ENCODE measurements at regions not wholly inside any gene's neighbourhood (a gene's known extent, or its start where the extent isn't known, plus 50 kb on each side); places are given as distances from the start of the nearest gene placed in this dataset.

- TF ChIP-seq CTCF (conservative IDR thresholded peaks at IDR 0.05; ENCODE audit: low read depth, low read length) (no peak), USF2 (IDR thresholded peaks at IDR 0.05; ENCODE audit: low read depth, low read length) (no peak), RAD21 (IDR thresholded peaks at IDR 0.05; ENCODE audit: low read length) (no peak), ELK1 (IDR thresholded peaks at IDR 0.05; ENCODE audit: borderline replicate concordance, low read depth, low read length) (no peak), MAFK (IDR thresholded peaks at IDR 0.05; ENCODE audit: low read depth, low read length) (no peak), CEBPB (IDR thresholded peaks at IDR 0.05; ENCODE audit: low read depth, low read length) (no peak), NFE2L2 (IDR thresholded peaks at IDR 0.05; ENCODE audit: low read depth, low read length) (no peak), SMC3 (IDR thresholded peaks at IDR 0.05; ENCODE audit: low read depth, low read length) (no peak), POLR2A (IDR thresholded peaks at IDR 0.05; ENCODE audit: low read depth, low read length) (no peak), RFX5 (IDR thresholded peaks at IDR 0.05; ENCODE audit: low read depth, low read length) (no peak), MXI1 (IDR thresholded peaks at IDR 0.05; ENCODE audit: borderline replicate concordance, low read depth, low read length) (no peak), MAZ (IDR thresholded peaks at IDR 0.05; ENCODE audit: borderline replicate concordance, low read depth, low read length) (no peak)
Measured at GRCh38 chr15:29345549-29346525, 76.2 kb upstream of the NSMCE3 start.
